ENCODE measurements at regions not wholly inside any gene's neighbourhood (a gene's known extent, or its start where the extent isn't known, plus 50 kb on each side); places are given as distances from the start of the nearest gene placed in this dataset.

- H3K4me3 ChIP-seq (replicated peaks in 1 of 2; ENCODE audit: low read depth in 2 of 2, low read length in 2 of 2), result no peak overlapping the region
- no peak for DNase-seq (ENCODE audit: low read depth in 2 of 2)
- TF ChIP-seq, protein P1, sequence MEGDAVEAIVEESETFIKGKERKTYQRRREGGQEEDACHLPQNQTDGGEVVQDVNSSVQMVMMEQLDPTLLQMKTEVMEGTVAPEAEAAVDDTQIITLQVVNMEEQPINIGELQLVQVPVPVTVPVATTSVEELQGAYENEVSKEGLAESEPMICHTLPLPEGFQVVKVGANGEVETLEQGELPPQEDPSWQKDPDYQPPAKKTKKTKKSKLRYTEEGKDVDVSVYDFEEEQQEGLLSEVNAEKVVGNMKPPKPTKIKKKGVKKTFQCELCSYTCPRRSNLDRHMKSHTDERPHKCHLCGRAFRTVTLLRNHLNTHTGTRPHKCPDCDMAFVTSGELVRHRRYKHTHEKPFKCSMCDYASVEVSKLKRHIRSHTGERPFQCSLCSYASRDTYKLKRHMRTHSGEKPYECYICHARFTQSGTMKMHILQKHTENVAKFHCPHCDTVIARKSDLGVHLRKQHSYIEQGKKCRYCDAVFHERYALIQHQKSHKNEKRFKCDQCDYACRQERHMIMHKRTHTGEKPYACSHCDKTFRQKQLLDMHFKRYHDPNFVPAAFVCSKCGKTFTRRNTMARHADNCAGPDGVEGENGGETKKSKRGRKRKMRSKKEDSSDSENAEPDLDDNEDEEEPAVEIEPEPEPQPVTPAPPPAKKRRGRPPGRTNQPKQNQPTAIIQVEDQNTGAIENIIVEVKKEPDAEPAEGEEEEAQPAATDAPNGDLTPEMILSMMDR (IDR thresholded peaks at IDR 0.05; ENCODE audit: low read depth, low read length), result no peak
Observed at GRCh38 chr5:109981979-109982378, 292.3 kb downstream of the MAN2A1 start.

DNA sequence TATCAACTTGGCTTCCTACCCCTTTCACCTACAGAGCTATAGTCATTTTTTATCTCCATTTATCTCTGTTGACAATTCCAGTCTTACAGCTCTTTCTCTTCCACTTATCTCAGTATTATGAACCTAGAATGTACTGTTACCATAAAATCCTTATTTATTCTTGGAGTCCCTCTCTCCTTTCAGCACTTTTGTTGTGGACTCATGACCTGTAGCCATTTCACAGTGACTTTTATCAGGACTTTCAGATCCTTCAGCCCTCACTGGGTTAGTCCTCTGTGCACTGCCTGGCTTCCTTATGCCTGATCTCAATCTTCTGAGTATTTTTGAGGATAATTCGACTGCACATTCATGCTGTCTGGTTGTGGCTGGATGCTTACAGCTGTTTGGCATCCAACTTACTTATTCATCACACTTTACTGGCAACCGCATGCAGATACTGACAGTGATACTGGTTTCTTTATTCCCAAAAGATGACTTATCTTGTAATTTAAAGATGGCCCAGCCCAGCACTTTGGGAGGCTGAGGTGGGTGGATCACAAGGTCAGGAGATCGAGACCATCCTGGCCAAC lies 293.3 kb downstream of the MAN2A1 start:
- no peak overlapping the region for H3K4me3 ChIP-seq (replicated peaks in 1 of 2; ENCODE audit: low read depth in 2 of 2, low read length in 2 of 2)
- peak; percentile 2 to 28 for DNase-seq (ENCODE audit: low read depth in 2 of 2)
- TF ChIP-seq, protein P1 (IDR thresholded peaks at IDR 0.05; ENCODE audit: low read depth, low read length), result no peak

- DNase-seq (ENCODE audit: low read depth in 2 of 2), result no peak
- TF ChIP-seq, protein P1 (IDR thresholded peaks at IDR 0.05; ENCODE audit: low read depth, low read length), result no peak
Observed at GRCh38 chr5:109986726-109987125, 297.0 kb downstream of the MAN2A1 start.

DNA sequence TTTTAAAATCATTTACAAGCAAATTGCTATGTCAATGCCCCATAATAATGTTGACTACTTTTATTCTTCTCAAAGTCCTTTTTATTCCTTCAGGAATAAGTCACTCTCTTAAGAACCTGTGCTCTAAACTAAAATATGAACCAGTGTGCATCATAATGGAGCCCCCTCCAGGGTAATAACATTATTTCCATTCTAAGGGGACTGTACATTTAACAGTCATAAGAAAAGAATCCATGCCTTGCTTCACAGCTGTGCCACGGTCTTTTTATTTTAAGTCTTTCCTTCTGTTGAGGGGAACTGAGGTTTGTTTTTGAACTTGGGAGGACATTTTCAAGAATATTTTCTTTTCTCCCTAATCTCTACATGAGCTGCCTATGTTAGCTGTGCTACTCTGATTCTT lies 297.6 kb downstream of the MAN2A1 start:
- TF ChIP-seq, protein P1 (IDR thresholded peaks at IDR 0.05; ENCODE audit: low read depth, low read length), result no peak

More at GRCh38 chr5:109986726-109987125, 297.0 kb downstream of the MAN2A1 start:
- H3K4me3 ChIP-seq (replicated peaks in 1 of 2; ENCODE audit: low read depth in 2 of 2, low read length in 2 of 2), result no peak overlapping the region

GRCh38 chr5:109987970-109988369 lies 298.2 kb downstream of the MAN2A1 start:
- peak; percentile 24 to 33 for DNase-seq (ENCODE audit: low read depth in 2 of 2)
- TF ChIP-seq, protein P1 (IDR thresholded peaks at IDR 0.05; ENCODE audit: low read depth, low read length), result no peak
- H3K4me3 ChIP-seq (replicated peaks in 1 of 2; ENCODE audit: low read depth in 2 of 2, low read length in 2 of 2), result no peak overlapping the region

More for the DNA sequence above, 297.6 kb downstream of the MAN2A1 start:
- H3K4me3 ChIP-seq (replicated peaks in 1 of 2; ENCODE audit: low read depth in 2 of 2, low read length in 2 of 2), result no peak overlapping the region
- peak in 1 of 2 donors; percentile 33 for DNase-seq (ENCODE audit: low read depth in 2 of 2)

DNA sequence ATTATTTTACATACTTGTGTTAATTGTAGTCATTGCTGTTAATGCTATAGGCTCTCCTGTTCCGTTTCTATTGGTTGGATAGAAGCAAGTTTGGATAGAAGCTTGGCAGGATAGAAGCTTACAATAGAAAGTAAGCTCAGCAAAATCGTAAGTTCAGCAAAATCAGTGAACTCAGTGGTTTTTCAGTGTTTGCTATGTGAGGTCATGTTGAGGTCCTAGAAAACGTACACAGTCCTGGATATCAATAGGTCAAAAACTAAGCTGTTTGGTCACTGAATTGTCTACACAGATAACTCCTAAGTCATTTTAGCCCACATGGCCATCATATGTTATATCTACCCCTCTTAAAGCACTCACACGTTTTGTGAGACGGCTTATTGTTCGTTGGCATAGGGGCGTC lies 299.4 kb downstream of the MAN2A1 start:
- DNase-seq (ENCODE audit: low read depth in 2 of 2), result no peak
- H3K4me3 ChIP-seq (replicated peaks in 1 of 2; ENCODE audit: low read depth in 2 of 2, low read length in 2 of 2), result no peak overlapping the region
- TF ChIP-seq, protein P1 (IDR thresholded peaks at IDR 0.05; ENCODE audit: low read depth, low read length), result no peak
